ENCODE measurements at regions not wholly inside any gene's neighbourhood (a gene's known extent, or its start where the extent isn't known, plus 50 kb on each side); places are given as distances from the start of the nearest gene placed in this dataset.

GRCh38 chr5:134063188-134063820 lies 51.2 kb upstream of the TCF7 start:
- peak; percentile 29 for DNase-seq
- no peaks in the 10 kb centered on the region for H3K9me3 ChIP-seq

GRCh38 chr5:134059758-134060495 lies 54.6 kb upstream of the TCF7 start:
- TF ChIP-seq CTCF (IDR thresholded peaks at IDR 0.05; ENCODE audit: low read depth, low read length), result no peak
- no peak for DNase-seq
- Histone ChIP-seq H3K27me3 (no peaks in the 10 kb centered on the region), H3K4me3 (ENCODE audit: low read depth, low read length) (no peak overlapping the region), H3K4me1 (peaks cover 6% of the 10 kb centered on the region; the same call in 1 of the 2 replicates), H3K9me3 (no peaks in the 10 kb centered on the region), H3K36me3 (no peaks in the 10 kb centered on the region)

More at GRCh38 chr5:134063188-134063820, 51.2 kb upstream of the TCF7 start:
- Histone ChIP-seq H3K4me1 (peaks cover 6% of the 10 kb centered on the region; the same call in 1 of the 2 replicates), H3K4me3 (ENCODE audit: low read depth, low read length) (no peak overlapping the region), H3K36me3 (no peaks in the 10 kb centered on the region), H3K27me3 (no peaks in the 10 kb centered on the region)
- TF ChIP-seq CTCF (IDR thresholded peaks at IDR 0.05; ENCODE audit: low read depth, low read length), result no peak

- Histone ChIP-seq H3K27me3 (no peaks in the 10 kb centered on the region), H3K36me3 (no peaks in the 10 kb centered on the region), H3K4me3 (ENCODE audit: low read depth, low read length) (no peak overlapping the region), H3K4me1 (0 out of 2 replicates have a peak, but pooled peaks cover 6% of the 10 kb centered on the region), H3K9me3 (no peaks in the 10 kb centered on the region)
- DNase-seq, result no peak
- TF ChIP-seq CTCF (IDR thresholded peaks at IDR 0.05; ENCODE audit: low read depth, low read length), result no peak
Observed at GRCh38 chr5:134055015-134055414, 50.2 kb upstream of the VDAC1 start.
